Right cardiac atrium (tissue), 5 donors: ENCODE measurements at regions not wholly inside any gene's neighbourhood (a gene's known extent, or its start where the extent isn't known, plus 50 kb on each side); places are given as distances from the start of the nearest gene placed in this dataset.

Source experiments
- ATAC-seq, 2 donors: fragments of 200-7000 bp; cut with Tn5 transposase; one replicate each; pipeline versions ENCODE4 v1.8.0 to v1.9.1; 2020; ENCODE audit warnings: moderate library complexity in 2 of 2, mild to moderate bottlenecking in 1 of 2
- DNase-seq, 3 donors: peaks; one replicate each; pipeline ENCODE4 v3.0.0-alpha.2; 2020
- H3K27ac ChIP-seq: one replicate; pipeline ENCODE4 v1.5.1; 2013; ENCODE audit warnings: mild to moderate bottlenecking, low read length, control low read depth, moderate library complexity
- H3K27me3 ChIP-seq: one replicate; pipeline ENCODE4 v1.6.1; 2013; ENCODE audit not compliant: control insufficient read depth, insufficient read depth
- H3K4me1 ChIP-seq: one replicate; pipeline ENCODE4 v1.6.1; 2013; ENCODE audit warnings: low read length; ENCODE audit not compliant: control insufficient read depth, insufficient read depth
- H3K4me3 ChIP-seq: one replicate; pipeline ENCODE4 v1.5.1; 2013; ENCODE audit warnings: low read length, control low read depth
- H3K9me3 ChIP-seq: one replicate; pipeline ENCODE4 v1.6.1; 2013; ENCODE audit warnings: low read length; ENCODE audit not compliant: control insufficient read depth
- WGBS: extraction: QIAGEN DNeasy Blood & Tissue Kit; methylation state at CpG from one replicate; pipeline ENCODE4 v1.1.7; 2013; 5-methylcytosine and 5-hydroxymethylcytosine counted together
- intact Hi-C, 4 donors: fragments of 100-400 bp; cut with DNase I; formaldehyde crosslinking; loops; one replicate each; pipeline versions ENCODE4 v1.11.0 to v1.14.0; 2022 to 2023
- donor health status: healthy with polysubstance abuse.
- donor health status: DM: no; HTN: yes; CAD: no.
- donor health status: DM: no; HTN: no; CAD: no.
- donor health status: DM: no; HTN: yes; CAD: no; lungs with severe emphysema.
- donor health status: DM: yes; HTN: yes; CAD: no.

DNA sequence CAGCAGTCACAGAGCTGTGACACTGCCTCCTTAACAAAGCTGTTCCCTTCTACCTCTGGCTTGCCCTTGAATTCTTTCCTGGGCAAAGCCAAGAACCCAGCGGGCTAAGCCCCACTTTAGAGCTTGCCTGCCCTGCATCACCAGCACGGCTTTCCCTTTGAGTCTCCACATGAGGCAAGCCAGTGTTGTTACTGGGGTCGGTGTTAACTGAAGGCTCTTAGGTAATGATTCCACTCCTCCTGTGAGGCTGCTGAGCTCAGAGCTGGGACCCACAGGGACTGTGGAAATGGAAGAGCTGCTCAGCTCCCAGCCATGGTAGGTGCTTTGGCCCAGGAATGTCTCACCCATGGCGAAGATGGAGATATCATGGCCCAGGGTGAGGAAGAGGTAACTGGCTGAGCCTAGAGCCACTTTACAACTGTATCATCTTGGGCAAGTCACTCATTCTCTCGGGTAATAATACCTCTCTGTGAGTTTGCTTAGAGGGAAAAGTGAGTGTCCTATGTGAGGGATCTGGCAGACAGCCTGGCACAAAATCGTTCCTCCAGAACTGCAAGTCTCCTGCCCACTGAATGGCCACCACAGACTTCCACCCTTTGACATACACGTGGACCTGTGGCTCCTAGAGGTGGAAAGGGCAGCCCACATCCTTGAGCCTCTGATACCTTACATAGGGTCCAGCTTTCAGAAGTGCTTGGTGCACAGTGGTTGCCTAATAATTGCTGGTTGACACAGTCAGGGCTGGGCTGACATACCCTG is 654.1 kb downstream of the PTPRU start:
- Histone ChIP-seq H3K4me1 (no peaks in the 10 kb centered on the region), H3K9me3 (no peaks in the 10 kb centered on the region), H3K4me3 (no peak overlapping the region), H3K27me3 (no peaks in the 10 kb centered on the region), H3K27ac (no peak overlapping the region)
- intact Hi-C loops: no loop called here
- DNase-seq: no peak
- no peak for ATAC-seq
- WGBS: 71% methylated on average over 7 of the region's 7 CpGs

DNA sequence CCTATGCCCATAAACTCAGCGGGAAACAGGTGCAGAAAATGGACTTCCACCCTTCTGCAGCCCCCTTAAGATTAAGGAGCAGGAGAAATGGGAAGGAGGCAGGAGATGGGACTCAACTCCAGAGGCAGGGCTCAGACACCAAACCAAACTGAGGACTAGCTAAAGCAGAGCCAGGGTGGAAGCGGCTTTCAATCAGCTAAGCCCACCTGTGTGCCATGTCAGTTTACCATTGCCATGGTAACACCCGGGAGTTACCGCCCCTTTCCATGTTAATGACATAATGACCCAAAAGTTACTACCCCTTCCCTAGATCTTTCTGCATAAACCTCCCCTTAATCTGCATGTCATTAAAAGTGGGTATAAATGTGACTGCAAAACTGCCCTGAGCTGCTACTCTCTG is 653.5 kb downstream of the PTPRU start:
- H3K27me3 ChIP-seq: no peaks in the 10 kb centered on the region
- no peak for DNase-seq
- intact Hi-C loops: no loop called here
- no peaks in the 10 kb centered on the region for H3K4me1 ChIP-seq
- WGBS: 84% methylated on average over 4 of the region's 4 CpGs
- no peaks in the 10 kb centered on the region for H3K9me3 ChIP-seq
- no peak overlapping the region for H3K4me3 ChIP-seq
- ATAC-seq: no peak
- no peak overlapping the region for H3K27ac ChIP-seq

DNA sequence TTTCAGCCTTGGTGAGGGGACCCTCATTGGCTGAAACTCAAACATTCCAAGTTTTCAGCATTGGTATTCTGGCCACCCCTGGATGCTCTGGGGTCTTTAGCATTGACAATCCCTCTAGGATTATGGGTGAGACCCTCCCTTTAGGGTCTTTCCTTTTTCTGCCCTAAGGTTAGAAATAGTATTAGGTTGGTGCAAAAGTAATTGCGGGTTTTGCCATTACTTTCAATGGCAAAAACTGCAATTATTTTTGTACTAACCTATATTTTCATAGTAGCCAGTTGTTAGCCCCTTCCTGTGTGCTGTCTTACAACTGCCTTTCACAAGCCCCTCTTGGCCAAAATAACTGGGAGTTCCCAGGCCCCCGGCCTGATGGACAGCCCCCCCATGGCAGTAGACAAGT is 648.4 kb downstream of the PTPRU start:
- Histone ChIP-seq H3K9me3 (no peaks in the 10 kb centered on the region), H3K27ac (no peak overlapping the region), H3K4me3 (no peak overlapping the region), H3K4me1 (no peaks in the 10 kb centered on the region), H3K27me3 (no peaks in the 10 kb centered on the region)
- intact Hi-C loops: no loop called here
- no peak for DNase-seq
- ATAC-seq: no peak
- WGBS: 92% methylated on average over 2 of the region's 2 CpGs

DNA sequence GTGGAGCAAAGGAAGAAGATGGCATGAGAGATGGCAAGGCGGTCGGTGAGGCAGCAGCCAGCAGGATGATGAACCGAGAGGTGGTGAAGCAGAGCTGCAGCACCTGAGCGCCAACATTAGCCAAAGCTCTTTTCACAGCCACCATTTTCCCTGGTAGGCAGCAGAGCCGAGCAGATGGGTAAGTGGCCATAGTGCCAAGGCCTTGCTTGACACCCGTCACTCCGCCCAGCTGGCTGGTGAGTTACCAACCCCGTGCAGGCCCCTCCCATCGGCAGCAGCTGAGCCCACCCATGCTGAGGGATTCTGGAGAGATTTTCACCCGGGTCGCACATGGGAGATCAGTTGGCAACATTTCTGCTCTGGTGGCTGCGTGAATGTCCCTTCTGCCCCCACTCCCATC is 647.7 kb downstream of the PTPRU start:
- intact Hi-C loops: no loop called here
- no peaks in the 10 kb centered on the region for H3K4me1 ChIP-seq
- H3K9me3 ChIP-seq: no peaks in the 10 kb centered on the region
- H3K4me3 ChIP-seq: no peak overlapping the region
- no peak for ATAC-seq
- 89% methylated on average over 12 of the region's 12 CpGs for WGBS
- H3K27ac ChIP-seq: no peak overlapping the region
- H3K27me3 ChIP-seq: no peaks in the 10 kb centered on the region
- peak in 1 of 3 donors; percentile 34 for DNase-seq

DNA sequence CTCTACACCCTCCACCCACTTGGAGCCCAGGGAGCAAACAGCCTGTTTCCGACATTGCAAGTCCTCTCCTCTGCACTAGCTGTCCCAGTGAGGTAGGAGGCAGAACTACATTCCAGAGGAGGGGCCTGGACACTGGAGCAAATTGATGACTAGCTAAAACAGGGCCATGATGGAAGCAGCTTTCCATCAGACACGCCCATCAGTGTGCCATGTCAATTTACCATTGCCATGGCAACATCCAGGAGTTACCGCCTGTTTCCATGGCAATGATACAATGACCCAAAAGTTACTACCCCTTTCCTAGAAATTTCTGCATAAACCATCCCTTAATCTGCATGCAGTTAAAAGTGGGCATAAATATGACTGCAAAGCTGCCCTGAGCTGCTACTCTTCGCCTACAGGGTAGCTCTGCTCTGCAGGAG is 647.1 kb downstream of the PTPRU start:
- intact Hi-C loops: no loop called here
- ATAC-seq (no peak), DNase-seq (no peak)
- WGBS: 80% methylated on average over 4 of the region's 4 CpGs
- Histone ChIP-seq H3K27ac (no peak overlapping the region), H3K4me3 (no peak overlapping the region), H3K27me3 (no peaks in the 10 kb centered on the region), H3K4me1 (no peaks in the 10 kb centered on the region), H3K9me3 (no peaks in the 10 kb centered on the region)

DNA sequence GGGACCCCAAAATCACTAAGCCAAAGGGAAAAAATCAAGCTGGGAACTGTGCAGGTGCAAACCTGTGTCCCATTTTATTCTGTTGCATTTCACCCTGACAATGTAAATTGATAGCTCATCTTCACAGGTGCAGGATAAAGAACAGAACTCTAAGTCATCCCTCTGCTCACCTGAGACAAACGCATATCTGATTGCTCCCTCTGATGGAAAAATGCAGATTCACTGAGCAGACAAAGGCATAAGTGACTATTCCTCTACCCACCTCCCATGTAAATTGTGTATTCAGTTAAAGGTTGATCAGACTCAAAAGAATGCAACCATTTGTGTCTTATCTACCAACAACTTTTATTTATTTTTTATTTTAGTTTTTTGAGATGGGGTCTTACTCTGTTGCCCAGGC is 644.2 kb downstream of the PTPRU start:
- DNase-seq: no peak
- Histone ChIP-seq H3K4me3 (no peak overlapping the region), H3K9me3 (no peaks in the 10 kb centered on the region), H3K27me3 (no peaks in the 10 kb centered on the region), H3K4me1 (no peaks in the 10 kb centered on the region), H3K27ac (no peak overlapping the region)
- 73% methylated on average over 1 of the region's 1 CpG for WGBS
- ATAC-seq: no peak
- intact Hi-C loops: no loop called here

DNA sequence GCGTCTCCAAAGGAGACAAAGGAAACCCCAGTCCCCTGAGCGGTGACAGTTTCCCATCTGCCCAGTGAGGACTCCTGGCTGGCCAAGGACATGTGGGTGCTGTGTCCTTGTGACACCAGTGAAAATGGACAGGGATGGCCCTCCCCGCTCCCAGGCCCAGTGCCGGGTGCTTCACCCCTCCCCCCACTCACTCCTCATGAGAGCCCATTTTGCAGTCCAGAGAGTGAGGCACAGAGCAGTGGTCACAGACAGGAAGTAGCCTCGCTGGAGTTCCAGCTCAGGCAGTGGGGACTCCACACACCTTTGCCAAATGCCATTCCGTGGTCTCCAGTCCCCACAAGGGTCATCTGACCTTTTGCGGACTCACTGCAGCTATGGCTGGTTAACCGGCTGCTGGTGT is 642.9 kb downstream of the PTPRU start:
- Histone ChIP-seq H3K27ac (no peak overlapping the region), H3K27me3 (no peaks in the 10 kb centered on the region), H3K4me3 (no peak overlapping the region), H3K4me1 (no peaks in the 10 kb centered on the region), H3K9me3 (no peaks in the 10 kb centered on the region)
- intact Hi-C loops: no loop called here
- ATAC-seq (no peak), DNase-seq (no peak)
- 82% methylated on average over 8 of the region's 8 CpGs for whole genome bisulfite sequencing

DNA sequence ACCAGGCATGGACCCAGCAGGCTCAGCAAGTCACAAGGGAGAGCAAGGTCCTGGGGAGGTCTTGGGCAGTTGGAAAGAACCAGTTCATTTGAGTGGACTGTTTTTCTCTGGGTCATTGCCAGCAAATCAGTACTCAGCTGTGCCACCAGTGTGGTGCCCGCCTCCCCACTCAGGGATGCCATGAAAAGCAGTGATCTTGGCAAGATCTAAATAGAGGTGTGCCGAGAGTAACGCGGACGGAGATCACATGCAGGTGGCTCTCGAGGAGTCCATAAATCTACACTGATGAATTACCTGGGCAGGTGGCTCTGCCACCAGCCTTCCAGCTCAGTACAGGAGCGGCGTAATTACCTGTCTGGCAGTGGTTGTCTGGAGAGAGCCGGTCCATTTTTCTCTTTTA is 642.2 kb downstream of the PTPRU start:
- H3K4me1 ChIP-seq: no peaks in the 10 kb centered on the region
- ATAC-seq: no peak

DNA sequence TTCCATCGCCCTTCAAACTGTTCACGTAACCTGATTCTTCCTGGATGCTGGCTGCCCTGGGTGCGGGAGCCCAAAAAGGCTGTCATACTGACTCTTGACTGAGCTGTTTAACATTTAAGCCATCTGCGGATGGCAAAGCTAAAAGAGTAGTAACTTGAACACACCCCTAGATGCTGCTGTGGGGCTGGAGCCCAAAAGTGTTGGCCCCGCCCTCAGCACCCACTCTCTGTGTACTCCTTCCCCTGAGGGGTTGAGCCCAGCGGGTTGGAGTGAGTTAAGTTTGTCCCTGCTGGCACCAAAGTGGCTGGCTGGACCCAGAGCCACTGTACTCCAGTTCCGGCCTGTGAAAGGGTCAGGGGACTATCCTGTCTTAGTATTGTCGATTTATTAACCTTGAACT is 640.6 kb downstream of the PTPRU start:
- no peak overlapping the region for H3K27ac ChIP-seq
- H3K4me1 ChIP-seq: no peaks in the 10 kb centered on the region
- ATAC-seq (no peak), DNase-seq (no peak)
- WGBS: 81% methylated on average over 8 of the region's 8 CpGs
- no peaks in the 10 kb centered on the region for H3K27me3 ChIP-seq
- no peak overlapping the region for H3K4me3 ChIP-seq
- intact Hi-C loops: no loop called here
- H3K9me3 ChIP-seq: no peaks in the 10 kb centered on the region

More for the DNA sequence above, 642.2 kb downstream of the PTPRU start:
- H3K27ac ChIP-seq: no peak overlapping the region
- no peaks in the 10 kb centered on the region for H3K9me3 ChIP-seq
- WGBS: 92% methylated on average over 9 of the region's 9 CpGs
- no peak overlapping the region for H3K4me3 ChIP-seq
- intact Hi-C loops: no loop called here
- no peaks in the 10 kb centered on the region for H3K27me3 ChIP-seq
- no peak for DNase-seq

DNA sequence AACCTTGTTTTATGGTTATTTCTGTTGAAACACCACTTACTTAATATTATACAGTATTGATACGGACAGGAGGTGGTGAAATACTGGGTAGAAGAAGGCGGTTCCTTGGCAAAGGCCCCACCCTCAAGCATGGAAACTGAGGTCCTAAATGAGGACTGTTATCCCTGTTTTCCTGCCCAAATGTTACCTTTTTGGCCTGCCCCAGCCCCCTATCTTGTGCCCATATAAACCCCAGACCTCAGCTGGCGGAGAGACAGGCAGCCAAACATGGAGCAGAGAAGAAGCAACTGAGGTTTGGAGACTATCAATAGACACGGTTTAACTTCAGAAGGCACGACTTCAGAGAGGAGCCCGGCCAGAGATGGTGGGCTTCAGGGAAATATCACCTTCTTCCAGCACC is 640.1 kb downstream of the PTPRU start:
- ATAC-seq (no peak), DNase-seq (no peak)
- Histone ChIP-seq H3K9me3 (no peaks in the 10 kb centered on the region), H3K4me1 (no peaks in the 10 kb centered on the region), H3K27me3 (no peaks in the 10 kb centered on the region), H3K4me3 (no peak overlapping the region), H3K27ac (no peak overlapping the region)
- intact Hi-C loops: no loop called here
- WGBS: 87% methylated on average over 6 of the region's 6 CpGs

DNA sequence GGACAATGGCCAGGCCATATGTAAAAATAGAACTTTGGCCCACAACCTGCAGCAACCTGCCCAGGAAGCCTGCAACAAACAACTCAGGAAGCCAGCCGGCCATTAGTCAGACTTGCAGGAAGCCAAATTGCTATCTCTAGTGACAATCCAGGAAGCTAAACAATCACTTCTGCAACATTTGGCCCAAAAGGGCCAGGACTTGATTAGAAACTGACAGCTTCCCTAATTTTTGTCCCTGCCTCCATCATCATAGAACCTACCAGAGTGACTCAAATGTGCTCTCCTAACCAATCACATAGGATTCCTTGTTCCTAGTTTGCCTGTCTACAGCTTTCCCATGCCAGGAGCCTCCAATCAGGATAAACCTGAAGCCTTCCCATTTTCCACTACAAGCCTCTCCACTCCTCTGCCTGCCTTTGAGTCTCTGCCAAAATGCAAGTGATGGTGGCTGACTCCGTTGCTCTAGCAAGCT is 639.3 kb downstream of the PTPRU start:
- Histone ChIP-seq H3K9me3 (no peaks in the 10 kb centered on the region), H3K27me3 (no peaks in the 10 kb centered on the region), H3K4me1 (no peaks in the 10 kb centered on the region), H3K27ac (no peak overlapping the region), H3K4me3 (no peak overlapping the region)
- ATAC-seq (peak in 1 of 2 donors; percentile 93), DNase-seq (peak in 1 of 3 donors; percentile 27)
- WGBS: 13% methylated on average over 2 of the region's 2 CpGs
- intact Hi-C loops: no loop called here

DNA sequence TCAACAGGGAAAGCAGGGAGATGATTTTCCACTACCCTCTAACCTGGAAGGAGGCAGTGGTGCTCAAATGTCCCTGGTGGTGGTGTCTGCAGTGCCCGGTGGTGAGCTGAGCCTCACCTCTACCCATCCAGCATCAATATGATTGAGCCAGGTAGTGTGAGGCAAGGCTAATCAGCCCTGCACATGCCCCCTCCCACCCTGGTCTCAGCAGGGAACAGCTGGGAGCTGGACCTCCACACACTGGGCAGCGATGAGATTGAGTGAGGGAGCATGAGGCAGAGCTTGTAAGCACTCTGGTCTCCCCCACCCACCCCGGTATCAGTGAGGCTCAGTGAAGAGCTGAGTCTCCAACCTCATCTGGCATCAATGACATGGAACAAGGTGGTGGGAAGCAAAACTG is 634.3 kb downstream of the PTPRU start:
- Histone ChIP-seq H3K4me1 (no peaks in the 10 kb centered on the region), H3K9me3 (no peaks in the 10 kb centered on the region), H3K27ac (no peak overlapping the region), H3K4me3 (no peak overlapping the region), H3K27me3 (no peaks in the 10 kb centered on the region)
- 88% methylated on average over 3 of the region's 3 CpGs for WGBS
- no peak for DNase-seq
- ATAC-seq: no peak
- intact Hi-C loops: no loop called here
